ENCODE measurements at regions not wholly inside any gene's neighbourhood (a gene's known extent, or its start where the extent isn't known, plus 50 kb on each side); places are given as distances from the start of the nearest gene placed in this dataset.

- intact Hi-C loops (cut with micrococcal nuclease; ENCODE audit: unreplicated experiment), result no loop called here
- H3K9me2 ChIP-seq (ENCODE audit: insufficient read depth), result no peaks in the 10 kb centered on the region
- H3F3A ChIP-seq (ENCODE audit: insufficient read depth, low read depth), result no peaks in the 10 kb centered on the region
- POLR2A ChIA-PET (ENCODE audit: unreplicated experiment), result no interaction called here
- no peaks in the 10 kb centered on the region for H4K20me1 ChIP-seq (ENCODE audit: insufficient read depth)
- no TSS peak for BruUV-seq (replicated peaks)
- CTCF ChIA-PET, result no interaction called here
- DNase-seq, result no peak
- TF ChIP-seq CTCF (conservative IDR thresholded peaks at IDR 0.05) (no peak), EZH2 (IDR thresholded peaks at IDR 0.05; ENCODE audit: low read depth) (no peak)
- no peaks in the 10 kb centered on the region for H3K79me2 ChIP-seq (ENCODE audit: low read depth)
- no peaks in the 10 kb centered on the region for H3K27me3 ChIP-seq (ENCODE audit: insufficient read depth, low read depth)
- no peak overlapping the region for H2AFZ ChIP-seq
- H3K36me3 ChIP-seq (ENCODE audit: low read depth), result no peaks in the 10 kb centered on the region
- H3K4me1 ChIP-seq (replicated peaks; ENCODE audit: insufficient read depth), result no peaks in the 10 kb centered on the region
- H3K27ac ChIP-seq, result no peak overlapping the region
- no peaks in the 10 kb centered on the region for H3K9me3 ChIP-seq (ENCODE audit: insufficient read depth, low read depth)
- no peak overlapping the region for H3K4me3 ChIP-seq
- no peak overlapping the region for H3K4me2 ChIP-seq
Observed at GRCh38 chr5:66416698-66417097, 179.5 kb upstream of the MAST4 start.

DNA sequence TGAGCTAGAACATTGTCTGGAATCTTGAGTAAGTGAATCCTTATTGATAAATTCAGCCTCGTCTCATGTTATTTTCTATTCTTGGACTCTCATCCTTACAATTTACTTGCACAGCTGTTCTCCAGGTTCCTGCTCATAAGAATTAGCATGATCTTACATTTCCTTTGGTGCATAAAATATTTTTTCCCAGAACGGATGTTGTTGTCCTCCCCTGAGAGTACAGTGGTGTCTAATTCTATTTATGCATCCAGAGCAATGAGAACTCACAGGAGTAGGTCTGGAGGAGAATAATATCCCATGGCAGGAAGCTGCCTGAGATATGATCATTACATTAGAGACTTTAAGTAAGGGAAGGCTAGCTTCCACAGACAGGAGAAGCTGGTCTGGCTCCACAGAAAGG, 178.4 kb upstream of the MAST4 start:
- ChIA-PET POLR2A (ENCODE audit: unreplicated experiment) (no interaction called here), CTCF (no interaction called here)
- H4K20me1 ChIP-seq (ENCODE audit: insufficient read depth), result no peaks in the 10 kb centered on the region
- H3K79me2 ChIP-seq (ENCODE audit: low read depth), result no peaks in the 10 kb centered on the region
- no peaks in the 10 kb centered on the region for H3K27me3 ChIP-seq (ENCODE audit: insufficient read depth, low read depth)
- TF ChIP-seq EZH2 (IDR thresholded peaks at IDR 0.05; ENCODE audit: low read depth), result no peak
- no peak for TF ChIP-seq CTCF (conservative IDR thresholded peaks at IDR 0.05)
- no peaks in the 10 kb centered on the region for H3K4me1 ChIP-seq (replicated peaks; ENCODE audit: insufficient read depth)
- H3K36me3 ChIP-seq (ENCODE audit: low read depth), result no peaks in the 10 kb centered on the region
- H3K9me3 ChIP-seq (ENCODE audit: insufficient read depth, low read depth), result no peaks in the 10 kb centered on the region
- no peak overlapping the region for H2AFZ ChIP-seq
- DNase-seq, result no peak
- no peak overlapping the region for H3K27ac ChIP-seq
- no peak overlapping the region for H3K4me2 ChIP-seq
- H3F3A ChIP-seq (ENCODE audit: insufficient read depth, low read depth), result no peaks in the 10 kb centered on the region
- intact Hi-C loops (cut with micrococcal nuclease; ENCODE audit: unreplicated experiment), result no loop called here
- no peaks in the 10 kb centered on the region for H3K9me2 ChIP-seq (ENCODE audit: insufficient read depth)
- H3K4me3 ChIP-seq, result no peak overlapping the region
- BruUV-seq (replicated peaks), result no TSS peak

DNA sequence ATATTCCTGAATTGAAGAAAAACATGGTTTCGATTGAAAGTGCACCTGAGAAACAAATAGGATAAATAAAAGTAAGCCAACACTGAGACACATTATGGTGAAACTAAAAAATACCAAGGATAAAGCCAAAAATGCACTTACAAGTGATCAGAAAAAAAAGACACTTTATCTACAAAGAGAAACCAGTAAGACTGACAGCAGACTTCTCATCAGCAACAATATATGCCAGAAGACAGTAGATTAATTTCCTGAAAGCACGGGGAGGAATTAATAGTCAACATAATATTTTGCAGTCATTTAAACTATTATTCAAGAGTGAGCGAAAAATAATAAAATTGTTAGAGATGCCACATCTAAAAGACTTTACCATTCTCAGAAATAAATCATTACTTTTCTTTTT, 172.7 kb upstream of the MAST4 start:
- CTCF ChIA-PET, result no interaction called here
- intact Hi-C loops (cut with micrococcal nuclease; ENCODE audit: unreplicated experiment), result no loop called here

More for the DNA sequence above, 172.7 kb upstream of the MAST4 start:
- Histone ChIP-seq H3K4me1 (replicated peaks; ENCODE audit: insufficient read depth) (no peaks in the 10 kb centered on the region), H2AFZ (no peak overlapping the region), H3K27me3 (ENCODE audit: insufficient read depth, low read depth) (no peaks in the 10 kb centered on the region), H4K20me1 (ENCODE audit: insufficient read depth) (no peaks in the 10 kb centered on the region), H3K9me2 (ENCODE audit: insufficient read depth) (no peaks in the 10 kb centered on the region), H3K9me3 (ENCODE audit: insufficient read depth, low read depth) (no peaks in the 10 kb centered on the region), H3K27ac (no peak overlapping the region), H3K79me2 (ENCODE audit: low read depth) (no peaks in the 10 kb centered on the region), H3K36me3 (ENCODE audit: low read depth) (no peaks in the 10 kb centered on the region), H3F3A (ENCODE audit: insufficient read depth, low read depth) (no peaks in the 10 kb centered on the region), H3K4me2 (no peak overlapping the region), H3K4me3 (no peak overlapping the region)
- no TSS peak for BruUV-seq (replicated peaks)
- POLR2A ChIA-PET (ENCODE audit: unreplicated experiment), result no interaction called here
- TF ChIP-seq EZH2 (IDR thresholded peaks at IDR 0.05; ENCODE audit: low read depth) (no peak), CTCF (conservative IDR thresholded peaks at IDR 0.05) (no peak)
- no peak for DNase-seq

Measured in PC-9 (cell line).